ENCODE measurements at regions not wholly inside any gene's neighbourhood (a gene's known extent, or its start where the extent isn't known, plus 50 kb on each side); places are given as distances from the start of the nearest gene placed in this dataset.

DNA sequence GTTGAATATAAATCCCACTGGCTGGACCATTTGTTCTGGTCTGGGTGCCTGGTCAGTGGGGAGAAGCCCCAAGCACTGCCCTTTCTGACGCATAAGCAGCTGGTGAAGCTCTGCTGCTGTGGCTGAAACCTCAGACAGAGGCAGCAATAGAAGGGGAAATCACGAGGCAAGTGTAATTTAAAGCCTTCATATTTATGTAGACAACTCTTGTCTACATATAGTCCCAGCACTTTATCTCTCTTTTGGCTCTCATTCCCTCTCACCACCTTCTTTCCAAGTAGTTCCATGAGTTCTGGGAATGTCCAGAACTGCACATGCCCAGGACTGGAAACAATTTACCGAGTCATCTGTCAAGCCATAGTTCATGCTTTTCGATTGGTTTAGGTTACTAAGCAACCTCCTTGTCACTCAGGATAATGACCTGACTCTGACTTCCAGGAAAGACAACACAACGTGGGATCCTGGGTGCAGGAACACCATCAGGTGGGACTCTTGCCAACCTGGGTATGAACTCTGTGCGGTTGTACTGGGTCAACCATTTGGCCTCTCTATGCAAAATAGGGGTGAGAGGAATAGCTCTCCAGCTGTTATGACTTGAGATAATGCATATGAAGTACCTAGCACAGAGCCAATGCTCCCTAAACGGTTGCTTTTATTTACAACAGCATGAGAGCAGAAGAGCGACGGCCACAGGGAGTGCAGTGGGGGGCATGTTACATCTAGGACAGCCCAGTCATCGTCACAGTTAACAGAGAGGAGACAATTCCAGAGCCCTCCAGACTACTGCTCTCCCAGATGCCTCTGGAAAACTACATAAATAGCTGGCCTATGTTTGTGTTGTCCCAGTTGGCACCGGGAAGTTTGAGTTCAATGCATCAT is 321.9 kb downstream of the FOXO1 start:
- Histone ChIP-seq H3K9ac (ENCODE audit: low read length) (no peak overlapping the region), H3K36me3 (ENCODE audit: control insufficient read depth, low read depth, low read length) (no peaks in the 10 kb centered on the region), H3K27ac (ENCODE audit: low read length) (no peak overlapping the region), H3K9me3 (ENCODE audit: control insufficient read depth, low read depth, low read length) (no peaks in the 10 kb centered on the region), H3K4me1 (ENCODE audit: control insufficient read depth, low read depth, low read length) (peaks cover 49% of the 10 kb centered on the region), H3K27me3 (ENCODE audit: control insufficient read depth, insufficient read depth, low read length) (peaks cover 41% of the 10 kb centered on the region), H3K4me3 (ENCODE audit: low read length) (no peak overlapping the region)

GRCh38 chr13:40345149-40345514 is 321.3 kb downstream of the FOXO1 start:
- no peak overlapping the region for H3K9ac ChIP-seq (ENCODE audit: low read length)
- H3K4me3 ChIP-seq (ENCODE audit: low read length): no peak overlapping the region
- no peaks in the 10 kb centered on the region for H3K9me3 ChIP-seq (ENCODE audit: control insufficient read depth, low read depth, low read length)
- H3K27me3 ChIP-seq (ENCODE audit: control insufficient read depth, insufficient read depth, low read length): peaks cover 41% of the 10 kb centered on the region
- no peak overlapping the region for H3K27ac ChIP-seq (ENCODE audit: low read length)
- H3K36me3 ChIP-seq (ENCODE audit: control insufficient read depth, low read depth, low read length): no peaks in the 10 kb centered on the region
- peaks cover 49% of the 10 kb centered on the region for H3K4me1 ChIP-seq (ENCODE audit: control insufficient read depth, low read depth, low read length)

DNA sequence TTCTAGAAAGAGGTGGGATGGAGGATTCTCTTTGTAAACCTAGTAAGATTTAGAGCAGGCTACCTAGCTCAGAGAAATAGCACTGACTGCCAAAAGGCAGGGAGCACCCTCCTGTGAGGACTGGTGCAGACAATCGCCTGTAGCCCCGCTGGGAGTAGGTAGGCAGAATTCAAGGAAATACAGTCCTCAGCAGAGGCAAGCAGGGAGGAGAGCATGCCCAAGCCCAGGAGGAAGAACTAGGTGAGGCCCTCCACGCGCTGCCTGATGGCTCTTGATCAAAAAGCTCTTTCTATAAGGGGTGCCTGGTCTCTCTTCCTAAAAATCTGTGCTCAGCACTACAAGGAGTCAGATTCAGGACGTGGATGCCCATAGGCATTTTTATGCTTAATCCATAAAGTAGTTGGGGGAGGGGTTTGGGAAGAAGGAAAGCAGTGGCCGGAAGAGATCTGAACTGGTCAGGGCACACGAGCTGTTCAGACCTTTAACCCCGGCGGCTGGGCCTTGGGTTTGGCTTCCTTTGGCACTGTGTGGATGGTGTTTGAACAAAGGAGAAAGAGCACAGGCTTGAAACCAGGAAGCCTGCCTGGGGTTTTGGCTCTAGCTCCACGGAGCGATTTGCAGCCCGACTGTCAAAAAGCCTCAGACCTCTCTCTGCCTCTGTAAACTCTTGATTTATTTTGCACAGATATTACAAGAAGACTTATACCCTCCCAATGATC is 320.6 kb downstream of the FOXO1 start:
- H3K4me1 ChIP-seq (ENCODE audit: control insufficient read depth, low read depth, low read length): peaks cover 43% of the 10 kb centered on the region
- no peaks in the 10 kb centered on the region for H3K9me3 ChIP-seq (ENCODE audit: control insufficient read depth, low read depth, low read length)
- H3K27ac ChIP-seq (ENCODE audit: low read length): no peak overlapping the region
- no peak overlapping the region for H3K4me3 ChIP-seq (ENCODE audit: low read length)
- H3K36me3 ChIP-seq (ENCODE audit: control insufficient read depth, low read depth, low read length): no peaks in the 10 kb centered on the region
- H3K27me3 ChIP-seq (ENCODE audit: control insufficient read depth, insufficient read depth, low read length): peaks cover 41% of the 10 kb centered on the region
- H3K9ac ChIP-seq (ENCODE audit: low read length): no peak overlapping the region

- Histone ChIP-seq H3K27me3 (ENCODE audit: control insufficient read depth, insufficient read depth, low read length) (peaks cover 41% of the 10 kb centered on the region), H3K9me3 (ENCODE audit: control insufficient read depth, low read depth, low read length) (no peaks in the 10 kb centered on the region), H3K4me1 (ENCODE audit: control insufficient read depth, low read depth, low read length) (peaks cover 35% of the 10 kb centered on the region), H3K27ac (ENCODE audit: low read length) (no peak overlapping the region), H3K4me3 (ENCODE audit: low read length) (no peak overlapping the region), H3K36me3 (ENCODE audit: control insufficient read depth, low read depth, low read length) (no peaks in the 10 kb centered on the region), H3K9ac (ENCODE audit: low read length) (no peak overlapping the region)
Measured at GRCh38 chr13:40346592-40346991, 319.8 kb downstream of the FOXO1 start.

DNA sequence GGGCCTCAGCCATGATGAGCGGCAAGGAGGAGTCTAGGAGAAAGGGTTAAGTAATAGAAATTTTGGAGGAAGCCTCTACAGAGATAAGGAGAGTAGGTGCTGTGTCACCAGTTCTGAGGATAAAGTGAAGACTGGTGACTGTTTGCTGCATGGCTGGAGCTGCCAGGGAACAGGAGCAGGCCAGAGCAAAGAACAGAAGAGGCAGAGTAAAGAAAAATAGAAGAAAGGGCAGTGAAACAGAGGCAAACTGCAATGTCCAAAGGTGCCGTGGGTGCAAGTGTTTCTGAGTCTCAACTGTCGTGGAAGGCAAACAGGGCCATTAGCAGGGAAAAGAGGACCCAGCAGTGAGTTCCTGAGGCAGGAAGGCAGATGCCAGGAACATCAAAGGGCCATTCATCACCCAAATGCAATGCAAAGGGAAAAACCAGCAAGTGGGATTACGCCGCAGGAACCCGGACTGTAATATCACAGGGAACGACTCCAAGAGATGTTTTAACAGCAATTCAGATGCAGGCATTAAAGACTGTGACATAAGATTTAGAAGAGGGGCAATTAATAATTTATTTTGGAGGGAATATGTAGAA is 318.3 kb downstream of the FOXO1 start:
- Histone ChIP-seq H3K9ac (ENCODE audit: low read length) (no peak overlapping the region), H3K27ac (ENCODE audit: low read length) (no peak overlapping the region), H3K4me3 (ENCODE audit: low read length) (no peak overlapping the region), H3K9me3 (ENCODE audit: control insufficient read depth, low read depth, low read length) (no peaks in the 10 kb centered on the region), H3K4me1 (ENCODE audit: control insufficient read depth, low read depth, low read length) (peaks cover 36% of the 10 kb centered on the region), H3K27me3 (ENCODE audit: control insufficient read depth, insufficient read depth, low read length) (peaks cover 40% of the 10 kb centered on the region), H3K36me3 (ENCODE audit: control insufficient read depth, low read depth, low read length) (no peaks in the 10 kb centered on the region)

- no peak overlapping the region for H3K9ac ChIP-seq (ENCODE audit: low read length)
- H3K27me3 ChIP-seq (ENCODE audit: control insufficient read depth, insufficient read depth, low read length): peaks cover 17% of the 10 kb centered on the region
- no peaks in the 10 kb centered on the region for H3K36me3 ChIP-seq (ENCODE audit: control insufficient read depth, low read depth, low read length)
- H3K4me3 ChIP-seq (ENCODE audit: low read length): no peak overlapping the region
- H3K27ac ChIP-seq (ENCODE audit: low read length): no peak overlapping the region
- peaks cover 25% of the 10 kb centered on the region for H3K4me1 ChIP-seq (ENCODE audit: control insufficient read depth, low read depth, low read length)
- H3K9me3 ChIP-seq (ENCODE audit: control insufficient read depth, low read depth, low read length): no peaks in the 10 kb centered on the region
Measured at GRCh38 chr13:40350283-40350992, 316.0 kb downstream of the FOXO1 start.

GRCh38 chr13:40351537-40352379 is 314.7 kb downstream of the FOXO1 start:
- no peaks in the 10 kb centered on the region for H3K36me3 ChIP-seq (ENCODE audit: control insufficient read depth, low read depth, low read length)
- no peaks in the 10 kb centered on the region for H3K9me3 ChIP-seq (ENCODE audit: control insufficient read depth, low read depth, low read length)
- no peak overlapping the region for H3K9ac ChIP-seq (ENCODE audit: low read length)
- peaks cover 14% of the 10 kb centered on the region for H3K4me1 ChIP-seq (ENCODE audit: control insufficient read depth, low read depth, low read length)
- H3K27me3 ChIP-seq (ENCODE audit: control insufficient read depth, insufficient read depth, low read length): peaks cover 10% of the 10 kb centered on the region
- no peak overlapping the region for H3K4me3 ChIP-seq (ENCODE audit: low read length)
- H3K27ac ChIP-seq (ENCODE audit: low read length): no peak overlapping the region

DNA sequence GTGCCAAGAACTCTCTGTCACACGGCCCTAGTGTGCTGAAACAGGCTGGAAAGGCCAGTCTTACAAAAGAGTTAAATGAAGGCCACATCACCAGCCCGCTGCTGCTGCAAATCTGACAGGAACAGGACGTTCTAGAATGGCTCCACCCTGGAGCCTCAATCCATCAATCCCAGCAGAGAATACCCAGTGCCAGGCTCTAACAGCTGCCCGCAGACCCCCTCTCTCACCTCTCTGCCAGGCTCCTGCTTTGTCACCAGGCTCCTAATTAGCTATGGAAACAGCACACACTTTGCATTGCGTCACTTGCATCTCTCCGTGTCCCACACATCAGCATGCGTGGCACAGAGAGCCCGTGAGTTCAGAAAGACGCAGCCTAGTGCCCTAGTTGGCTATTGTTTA is 314.1 kb downstream of the FOXO1 start:
- Histone ChIP-seq H3K36me3 (ENCODE audit: control insufficient read depth, low read depth, low read length) (no peaks in the 10 kb centered on the region), H3K4me3 (ENCODE audit: low read length) (no peak overlapping the region), H3K9me3 (ENCODE audit: control insufficient read depth, low read depth, low read length) (no peaks in the 10 kb centered on the region), H3K4me1 (ENCODE audit: control insufficient read depth, low read depth, low read length) (peaks cover 14% of the 10 kb centered on the region), H3K27ac (ENCODE audit: low read length) (no peak overlapping the region), H3K27me3 (ENCODE audit: control insufficient read depth, insufficient read depth, low read length) (peaks cover 6% of the 10 kb centered on the region), H3K9ac (ENCODE audit: low read length) (no peak overlapping the region)

DNA sequence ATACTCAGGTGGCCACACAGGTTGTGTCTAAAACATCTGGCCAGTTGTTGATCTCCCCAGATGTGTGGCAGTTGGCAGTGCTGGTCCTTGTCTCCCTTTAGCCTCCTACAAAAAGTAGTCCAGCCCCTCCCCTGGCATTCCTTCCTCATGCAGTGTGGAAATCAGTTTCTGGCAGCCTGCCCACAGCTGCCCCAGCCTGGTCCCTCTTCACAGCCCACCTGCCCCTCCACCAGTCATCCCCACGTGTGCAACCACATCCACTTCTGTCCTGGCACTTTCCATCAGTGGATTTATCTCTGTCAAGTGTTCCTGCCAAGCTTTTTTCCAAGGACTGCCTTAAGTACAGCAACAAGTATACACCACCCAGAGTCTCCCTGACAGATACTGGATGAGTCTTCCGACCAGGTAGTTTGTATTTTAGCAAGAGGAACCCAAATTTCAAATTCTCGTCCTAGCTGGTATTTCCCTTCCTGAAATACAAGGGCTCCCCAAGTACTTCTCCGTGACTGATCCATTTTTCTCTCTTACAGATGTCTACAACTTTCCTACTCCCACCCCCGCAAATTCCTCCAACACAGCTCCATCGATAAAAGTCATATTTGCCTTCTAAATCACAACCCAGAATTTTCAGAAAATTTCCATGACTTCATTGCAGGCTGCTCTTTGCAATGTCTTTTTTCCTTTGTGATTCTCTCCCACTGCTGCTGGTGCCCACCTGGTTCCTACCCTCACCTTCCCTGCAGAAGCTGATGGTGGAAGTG is 313.5 kb downstream of the FOXO1 start:
- H3K9me3 ChIP-seq (ENCODE audit: control insufficient read depth, low read depth, low read length): no peaks in the 10 kb centered on the region
- H3K27ac ChIP-seq (ENCODE audit: low read length): no peak overlapping the region
- no peak overlapping the region for H3K4me3 ChIP-seq (ENCODE audit: low read length)
- H3K36me3 ChIP-seq (ENCODE audit: control insufficient read depth, low read depth, low read length): no peaks in the 10 kb centered on the region
- no peak overlapping the region for H3K9ac ChIP-seq (ENCODE audit: low read length)
- H3K4me1 ChIP-seq (ENCODE audit: control insufficient read depth, low read depth, low read length): peaks cover 12% of the 10 kb centered on the region
- H3K27me3 ChIP-seq (ENCODE audit: control insufficient read depth, insufficient read depth, low read length): peaks cover 6% of the 10 kb centered on the region

- H3K4me1 ChIP-seq (ENCODE audit: control insufficient read depth, low read depth, low read length): peaks cover 4% of the 10 kb centered on the region
- H3K9ac ChIP-seq (ENCODE audit: low read length): no peak overlapping the region
- no peaks in the 10 kb centered on the region for H3K9me3 ChIP-seq (ENCODE audit: control insufficient read depth, low read depth, low read length)
- no peak overlapping the region for H3K4me3 ChIP-seq (ENCODE audit: low read length)
- H3K27ac ChIP-seq (ENCODE audit: low read length): no peak overlapping the region
- no peaks in the 10 kb centered on the region for H3K36me3 ChIP-seq (ENCODE audit: control insufficient read depth, low read depth, low read length)
- peaks cover 6% of the 10 kb centered on the region for H3K27me3 ChIP-seq (ENCODE audit: control insufficient read depth, insufficient read depth, low read length)
Measured at GRCh38 chr13:40355126-40355724, 311.2 kb downstream of the FOXO1 start.
